Fibroblast of lung (primary cell): ENCODE measurements at regions not wholly inside any gene's neighbourhood (a gene's known extent, or its start where the extent isn't known, plus 50 kb on each side); places are given as distances from the start of the nearest gene placed in this dataset.
"Not testable (repeated sequence)": the region's sequence is repeated elsewhere in the genome, so short reads cannot be mapped to it uniquely, and the experiment has no call there.

Source experiments
- DNase-seq, 2 donors: peaks; one replicate each; pipeline versions ENCODE4 v3.0.0 to v3.0.0-alpha.2; 2010; ENCODE audit warnings: low read depth in 2 of 2
- H2AFZ ChIP-seq: 2 replicates; pipeline ENCODE4 v1.5.1; 2012; ENCODE audit warnings: low read length, control low read depth, inconsistent platforms
- H3K27ac ChIP-seq: 2 replicates; pipeline ENCODE4 v1.5.1; 2011; ENCODE audit warnings: low read length, control low read depth; ENCODE audit not compliant: insufficient read depth
- H3K27me3 ChIP-seq: 2 replicates; pipeline ENCODE4 v1.5.1; 2011; ENCODE audit warnings: mild to moderate bottlenecking, low read length; ENCODE audit not compliant: control insufficient read depth, insufficient read depth
- H3K36me3 ChIP-seq: 2 replicates; pipeline ENCODE4 v1.5.1; 2011; ENCODE audit warnings: low read length; ENCODE audit not compliant: control insufficient read depth, insufficient read depth
- H3K4me1 ChIP-seq: 2 replicates; pipeline ENCODE4 v1.5.1; 2011; ENCODE audit warnings: low read length; ENCODE audit not compliant: control insufficient read depth, insufficient read depth; ENCODE audit errors: extremely low read depth
- H3K4me2 ChIP-seq: 2 replicates; pipeline ENCODE4 v1.5.1; 2011; ENCODE audit warnings: low read length, control low read depth; ENCODE audit not compliant: insufficient read depth; ENCODE audit errors: extremely low read depth
- H3K4me3 ChIP-seq, 4 experiments: fragments of 200-600 bp in 1 of 4; sonication (generic) in 1 of 4; replicated peaks in 1 of 4; 2 replicates each; pipeline ENCODE4 v1.5.1; 2011 to 2016; ENCODE audit warnings: low read length in 4 of 4, low read depth in 3 of 4, mild to moderate bottlenecking in 3 of 4, control low read depth in 2 of 4, inconsistent platforms in 1 of 4, mixed read lengths in 1 of 4; ENCODE audit not compliant: insufficient read depth in 1 of 4; ENCODE audit errors: control extremely low read depth in 1 of 4
- H3K79me2 ChIP-seq: 2 replicates; pipeline ENCODE4 v1.5.1; 2012; ENCODE audit warnings: mild to moderate bottlenecking, low read length, inconsistent platforms; ENCODE audit not compliant: control insufficient read depth, insufficient read depth
- H3K9ac ChIP-seq: 2 replicates; pipeline ENCODE4 v1.5.1; 2011; ENCODE audit warnings: mild to moderate bottlenecking, low read length, control low read depth; ENCODE audit not compliant: insufficient read depth
- H3K9me3 ChIP-seq: 2 replicates; pipeline ENCODE4 v1.5.1; 2012; ENCODE audit warnings: low read depth, low read length; ENCODE audit not compliant: control insufficient read depth, insufficient read depth
- H4K20me1 ChIP-seq: 2 replicates; pipeline ENCODE4 v1.5.1; 2011; ENCODE audit warnings: low read length; ENCODE audit not compliant: control insufficient read depth, insufficient read depth; ENCODE audit errors: extremely low read depth
- CTCF ChIP-seq, 2 donors: IDR thresholded peaks in 1 of 2; conservative IDR thresholded peaks in 1 of 2; 1 replicate in 1 of 2; 2 replicates in 1 of 2; pipeline ENCODE4 v1.5.1; 2011 to 2012; ENCODE audit warnings: low read length in 2 of 2, control low read depth in 1 of 2, inconsistent platforms in 1 of 2, low read depth in 1 of 2, mild to moderate bottlenecking in 1 of 2
- EZH2 ChIP-seq: IDR thresholded peaks from 2 replicates; pipeline ENCODE4 v1.5.1; 2012; ENCODE audit warnings: low read length, control low read depth, mild to moderate bottlenecking; ENCODE audit errors: missing control alignments

GRCh38 chr12:93996321-93996720, 152.1 kb upstream of the PLXNC1 start:
- no peak overlapping the region for H3K9ac ChIP-seq
- H3K9me3 ChIP-seq, result no peaks in the 10 kb centered on the region
- H2AFZ ChIP-seq, result no peak overlapping the region
- TF ChIP-seq CTCF (conservative IDR thresholded peaks at IDR 0.05 in 1 of 2, IDR thresholded peaks at IDR 0.05 in 1 of 2; ENCODE audit: low read depth in 1 of 2, low read length in 2 of 2) (no peak), EZH2 (no peak)
- no peak for DNase-seq
- H3K4me3 ChIP-seq, result no peak overlapping the region
- H3K36me3 ChIP-seq, result no peaks in the 10 kb centered on the region
- H4K20me1 ChIP-seq, result no peaks in the 10 kb centered on the region
- H3K4me2 ChIP-seq, result no peak overlapping the region
- H3K79me2 ChIP-seq, result no peaks in the 10 kb centered on the region
- H3K27ac ChIP-seq, result no peak overlapping the region
- no peaks in the 10 kb centered on the region for H3K27me3 ChIP-seq
- H3K4me1 ChIP-seq, result peaks cover 2% of the 10 kb centered on the region

- Histone ChIP-seq H2AFZ (no peak overlapping the region), H3K36me3 (no peaks in the 10 kb centered on the region), H3K27me3 (no peaks in the 10 kb centered on the region), H3K27ac (no peak overlapping the region), H3K9me3 (no peaks in the 10 kb centered on the region), H3K79me2 (no peaks in the 10 kb centered on the region), H4K20me1 (no peaks in the 10 kb centered on the region), H3K4me1 (no peaks in the 10 kb centered on the region), H3K9ac (no peak overlapping the region), H3K4me2 (no peak overlapping the region), H3K4me3 (no peak overlapping the region)
- no peak for TF ChIP-seq EZH2
- TF ChIP-seq CTCF (conservative IDR thresholded peaks at IDR 0.05 in 1 of 2, IDR thresholded peaks at IDR 0.05 in 1 of 2; ENCODE audit: low read depth in 1 of 2, low read length in 2 of 2), result no peak
- DNase-seq, result no peak
Measured at GRCh38 chr12:94001691-94002090, 146.7 kb upstream of the PLXNC1 start.

GRCh38 chr12:94002925-94003324, 145.5 kb upstream of the PLXNC1 start:
- H3K36me3 ChIP-seq, H3K4me3 ChIP-seq, H3K9ac ChIP-seq, DNase-seq, H3K9me3 ChIP-seq, H3K79me2 ChIP-seq, H3K4me2 ChIP-seq, H3K27me3 ChIP-seq, H4K20me1 ChIP-seq, H2AFZ ChIP-seq, H3K27ac ChIP-seq, H3K4me1 ChIP-seq: not testable (repeated sequence)

- not testable (repeated sequence) for DNase-seq
Measured at GRCh38 chr12:94007833-94008232, 140.5 kb upstream of the PLXNC1 start.

More at GRCh38 chr12:94007833-94008232, 140.5 kb upstream of the PLXNC1 start:
- not testable (repeated sequence) for H3K4me1 ChIP-seq, H3K4me3 ChIP-seq, H2AFZ ChIP-seq, H3K79me2 ChIP-seq, H3K9ac ChIP-seq, H3K9me3 ChIP-seq, H3K27ac ChIP-seq, H3K4me2 ChIP-seq, H4K20me1 ChIP-seq, H3K36me3 ChIP-seq, H3K27me3 ChIP-seq
